Neural cell (in vitro differentiated cells): ENCODE measurements at regions not wholly inside any gene's neighbourhood (a gene's known extent, or its start where the extent isn't known, plus 50 kb on each side); places are given as distances from the start of the nearest gene placed in this dataset.

Experiments used
- H2AFZ ChIP-seq: fragments of 200-600, 300-800 bp; sonication (generic), shearing (Covaris generic); 2 replicates; pipeline ENCODE4 v1.6.0; 2014; ENCODE audit warnings: low read depth, mild to moderate bottlenecking, antibody characterized with exemption, low read length, moderate library complexity
- H3F3A ChIP-seq: fragments of 200-600 bp; shearing (Covaris generic); 2 replicates; pipeline ENCODE4 v1.6.1; 2016; ENCODE audit warnings: mild to moderate bottlenecking, moderate library complexity, mixed read lengths, antibody characterized with exemption, low read length; ENCODE audit not compliant: insufficient read depth, poor library complexity, severe bottlenecking
- H3K27ac ChIP-seq: fragments of 200-600, 300-800 bp; sonication (generic), shearing (Covaris generic); 2 replicates; pipeline ENCODE4 v1.5.1; 2014; ENCODE audit warnings: mild to moderate bottlenecking, low read length, moderate library complexity
- H3K27me3 ChIP-seq: fragments of 300-800, 200-600 bp; sonication (generic), shearing (Covaris generic); 2 replicates; pipeline ENCODE4 v1.6.0; 2014; ENCODE audit warnings: mild to moderate bottlenecking, low read depth, low read length, moderate library complexity; ENCODE audit not compliant: insufficient read depth
- H3K36me3 ChIP-seq: fragments of 300-800, 200-600 bp; sonication (generic), shearing (Covaris generic); 2 replicates; pipeline ENCODE4 v1.5.1; 2014; ENCODE audit warnings: mild to moderate bottlenecking, antibody characterized with exemption, low read length, moderate library complexity; ENCODE audit not compliant: insufficient read depth
- H3K4me2 ChIP-seq: fragments of 300-800, 200-600 bp; sonication (generic), shearing (Covaris generic); 2 replicates; pipeline ENCODE4 v1.6.0; 2014; ENCODE audit warnings: mild to moderate bottlenecking, low read length
- H3K4me3 ChIP-seq: fragments of 300-800, 200-600 bp; sonication (generic), shearing (Covaris generic); 2 replicates; pipeline ENCODE4 v1.5.1; 2014; ENCODE audit warnings: mild to moderate bottlenecking, low read length, moderate library complexity
- H3K79me2 ChIP-seq: fragments of 200-600 bp; shearing (Covaris generic); replicated peaks from 2 replicates; pipeline ENCODE4 v1.6.0; 2014; ENCODE audit warnings: mild to moderate bottlenecking, low read length, moderate library complexity; ENCODE audit not compliant: insufficient read depth
- H3K9ac ChIP-seq: fragments of 300-800, 200-600 bp; sonication (generic), shearing (Covaris generic); 2 replicates; pipeline ENCODE4 v1.6.1; 2016; ENCODE audit warnings: mild to moderate bottlenecking, low read length, mixed read lengths
- H3K9me2 ChIP-seq: fragments of 200-600 bp; shearing (Covaris generic); 2 replicates; pipeline ENCODE4 v1.6.1; 2016; ENCODE audit warnings: mild to moderate bottlenecking, low read length, mixed read lengths; ENCODE audit not compliant: insufficient read depth
- H3K9me3 ChIP-seq: fragments of 200-600, 300-800 bp; sonication (generic), shearing (Covaris generic); 2 replicates; pipeline ENCODE4 v1.6.1; 2016; ENCODE audit warnings: mild to moderate bottlenecking, mixed run types, low read length, moderate library complexity, mixed read lengths
- H4K20me1 ChIP-seq: fragments of 200-600 bp; shearing (Covaris generic); 2 replicates; pipeline ENCODE4 v1.6.1; 2016; ENCODE audit warnings: mild to moderate bottlenecking, mixed run types; ENCODE audit not compliant: insufficient read depth
- CTCF ChIP-seq: fragments of 450-650 bp; IDR thresholded peaks from 2 replicates; pipeline ENCODE4 v1.5.1; 2014; ENCODE audit warnings: antibody characterized with exemption, mild to moderate bottlenecking, moderate library complexity; ENCODE audit not compliant: poor library complexity, severe bottlenecking
- EP300 ChIP-seq: fragments of 450-650 bp; conservative IDR thresholded peaks from 2 replicates; pipeline ENCODE4 v1.6.1; 2014; ENCODE audit warnings: antibody characterized with exemption, mild to moderate bottlenecking, moderate library complexity; ENCODE audit not compliant: poor library complexity, severe bottlenecking
- EZH2 ChIP-seq: fragments of 200-600, 300-800 bp; shearing (Covaris generic), sonication (generic); IDR thresholded peaks from 2 replicates; pipeline ENCODE4 v1.6.1; 2014; ENCODE audit warnings: antibody characterized with exemption, low read length, borderline replicate concordance, mild to moderate bottlenecking; ENCODE audit not compliant: insufficient read depth, poor library complexity, severe bottlenecking
- MXI1 ChIP-seq: fragments of 450-650 bp; conservative IDR thresholded peaks from 2 replicates; pipeline ENCODE4 v1.6.1; 2014; ENCODE audit warnings: antibody characterized with exemption, mild to moderate bottlenecking; ENCODE audit not compliant: poor library complexity, severe bottlenecking
- POLR2AphosphoS5 ChIP-seq: IDR thresholded peaks from 2 replicates; pipeline ENCODE4 v1.6.1; 2012
- RAD21 ChIP-seq: fragments of 450-650 bp; conservative IDR thresholded peaks from 2 replicates; pipeline ENCODE4 v1.6.1; 2014; ENCODE audit warnings: antibody characterized with exemption, mild to moderate bottlenecking, moderate library complexity
- REST ChIP-seq: IDR thresholded peaks from 2 replicates; pipeline ENCODE4 v1.6.1; 2012; ENCODE audit warnings: borderline replicate concordance
- SMC3 ChIP-seq: fragments of 450-650 bp; conservative IDR thresholded peaks from 2 replicates; pipeline ENCODE4 v1.6.1; 2014; ENCODE audit warnings: antibody characterized with exemption, mild to moderate bottlenecking, moderate library complexity; ENCODE audit not compliant: poor library complexity
- TAF1 ChIP-seq: IDR thresholded peaks from 2 replicates; pipeline ENCODE4 v1.6.1; 2012; ENCODE audit warnings: low read depth

GRCh38 chr3:22581007-22581406 lies 622.1 kb upstream of the UBE2E2 start:
- H3K9ac ChIP-seq: no peak overlapping the region
- H3K27ac ChIP-seq: no peak overlapping the region
- no peaks in the 10 kb centered on the region for H3K36me3 ChIP-seq
- H3F3A ChIP-seq: no peaks in the 10 kb centered on the region
- no peak overlapping the region for H3K4me3 ChIP-seq
- no peaks in the 10 kb centered on the region for H3K79me2 ChIP-seq
- no peaks in the 10 kb centered on the region for H3K9me2 ChIP-seq
- no peak for TF ChIP-seq EZH2
- no peak for TF ChIP-seq RAD21
- no peaks in the 10 kb centered on the region for H3K9me3 ChIP-seq
- H3K27me3 ChIP-seq: no peaks in the 10 kb centered on the region
- H4K20me1 ChIP-seq: no peaks in the 10 kb centered on the region
- no peak overlapping the region for H2AFZ ChIP-seq
- H3K4me2 ChIP-seq: no peak overlapping the region

- H3K9me2 ChIP-seq: no peaks in the 10 kb centered on the region
- no peak overlapping the region for H3K9ac ChIP-seq
- no peaks in the 10 kb centered on the region for H3K36me3 ChIP-seq
- no peaks in the 10 kb centered on the region for H3K9me3 ChIP-seq
- no peak overlapping the region for H3K4me3 ChIP-seq
- H3K27ac ChIP-seq: no peak overlapping the region
- no peaks in the 10 kb centered on the region for H3F3A ChIP-seq
- no peak overlapping the region for H2AFZ ChIP-seq
- no peak overlapping the region for H3K4me2 ChIP-seq
- H3K27me3 ChIP-seq: no peaks in the 10 kb centered on the region
- no peaks in the 10 kb centered on the region for H3K79me2 ChIP-seq
- no peak for TF ChIP-seq POLR2AphosphoS5
- TF ChIP-seq TAF1: no peak
- no peak for TF ChIP-seq MXI1
- TF ChIP-seq SMC3: no peak
- no peak for TF ChIP-seq REST
- no peak for TF ChIP-seq RAD21
- no peak for TF ChIP-seq EP300
- TF ChIP-seq EZH2: no peak
- TF ChIP-seq CTCF: no peak
- H4K20me1 ChIP-seq: no peaks in the 10 kb centered on the region
Measured at GRCh38 chr3:22582266-22582665, 620.9 kb upstream of the UBE2E2 start.

- Histone ChIP-seq H3K27ac (no peak overlapping the region), H3F3A (no peaks in the 10 kb centered on the region), H2AFZ (no peak overlapping the region), H3K27me3 (no peaks in the 10 kb centered on the region), H3K9ac (no peak overlapping the region), H3K4me2 (no peak overlapping the region), H3K9me2 (no peaks in the 10 kb centered on the region), H3K36me3 (no peaks in the 10 kb centered on the region), H3K9me3 (no peaks in the 10 kb centered on the region), H4K20me1 (no peaks in the 10 kb centered on the region), H3K4me3 (no peak overlapping the region), H3K79me2 (no peaks in the 10 kb centered on the region)
- TF ChIP-seq POLR2AphosphoS5 (no peak), RAD21 (no peak), REST (no peak), TAF1 (no peak), MXI1 (no peak), EZH2 (no peak), CTCF (no peak), SMC3 (no peak), EP300 (no peak)
Measured at GRCh38 chr3:22585504-22585903, 617.6 kb upstream of the UBE2E2 start.
